ENCODE measurements at regions not wholly inside any gene's neighbourhood (a gene's known extent, or its start where the extent isn't known, plus 50 kb on each side); places are given as distances from the start of the nearest gene placed in this dataset.
"Not testable (repeated sequence)": the region's sequence is repeated elsewhere in the genome, so short reads cannot be mapped to it uniquely, and the experiment has no call there.

DNA sequence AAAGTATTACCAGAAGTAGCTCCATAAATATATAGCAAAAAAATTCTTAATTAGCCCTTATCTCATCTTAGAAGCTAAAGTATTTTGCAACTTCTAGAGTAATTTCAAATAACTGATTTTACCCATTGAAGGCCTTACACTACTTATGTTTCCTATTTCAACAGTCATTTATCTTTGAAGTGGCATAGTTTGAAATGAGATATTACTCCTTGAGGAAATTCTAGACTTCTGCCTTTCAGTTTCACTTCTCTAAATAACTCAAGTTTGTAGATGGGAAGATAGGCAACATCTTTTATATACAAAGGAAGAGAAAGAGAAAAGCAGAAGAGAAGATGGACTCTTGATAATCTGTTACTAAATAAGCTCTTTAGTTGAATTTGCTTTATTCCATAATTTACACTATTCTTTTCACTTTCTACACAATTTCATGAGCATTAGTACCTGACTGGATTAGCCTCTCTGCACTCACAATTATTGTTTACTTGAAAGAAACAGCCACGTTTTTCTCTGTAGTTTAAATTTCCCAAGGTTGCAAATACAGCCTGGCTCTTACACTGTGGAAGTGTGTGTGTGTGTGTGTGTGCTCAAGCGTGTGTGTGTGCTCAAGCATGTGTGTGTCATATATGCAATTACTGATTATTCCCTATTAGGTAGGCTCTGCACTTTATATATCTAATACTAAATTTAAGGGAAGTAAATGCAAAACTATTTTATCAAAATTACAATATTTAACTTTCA lies 60.6 kb upstream of the EMB start:
- no peak for DNase-seq (ENCODE audit: low spot score)

GRCh38 chr5:50513028-50513457 lies 72.0 kb upstream of the EMB start:
- not testable (repeated sequence) for DNase-seq (ENCODE audit: low spot score)

- not testable (repeated sequence) for DNase-seq (ENCODE audit: low spot score)
These were observed 80.0 kb upstream of the EMB start for GRCh38 chr5:50521060-50521459.

DNA sequence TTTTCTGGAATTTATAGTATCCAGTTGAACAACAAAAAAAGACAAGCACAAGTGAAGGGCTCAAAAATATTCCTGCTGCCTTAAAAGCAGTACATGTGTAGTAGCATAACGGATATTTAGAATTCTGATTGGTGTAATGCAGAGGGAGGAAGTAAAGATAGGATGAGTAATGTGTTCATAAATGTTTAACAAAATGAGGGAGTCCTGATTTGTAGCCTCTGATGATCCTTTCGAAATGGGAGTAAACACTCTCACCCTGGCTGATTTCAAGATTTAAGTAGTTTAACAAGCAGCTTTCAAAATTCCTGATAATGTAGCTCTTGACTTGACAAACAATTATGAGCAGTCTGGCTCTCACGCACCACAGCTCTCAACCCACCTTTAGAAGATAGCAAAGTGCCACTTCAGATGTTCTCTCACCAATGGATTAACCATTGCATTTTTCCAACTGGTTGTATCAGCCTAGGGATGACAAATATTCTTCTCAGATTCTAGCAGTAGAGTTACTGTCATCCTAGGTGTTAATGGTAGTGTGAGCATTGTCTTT lies 86.5 kb upstream of the EMB start:
- not testable (repeated sequence) for DNase-seq (ENCODE audit: low spot score)

- no peak for DNase-seq (ENCODE audit: low spot score)
These were observed 94.3 kb upstream of the EMB start for GRCh38 chr5:50535393-50535792.

GRCh38 chr5:50537534-50537933 lies 96.4 kb upstream of the EMB start:
- not testable (repeated sequence) for DNase-seq (ENCODE audit: low spot score)

GRCh38 chr5:50547303-50547702 lies 106.2 kb upstream of the EMB start:
- no peak for DNase-seq (ENCODE audit: low spot score)

DNA sequence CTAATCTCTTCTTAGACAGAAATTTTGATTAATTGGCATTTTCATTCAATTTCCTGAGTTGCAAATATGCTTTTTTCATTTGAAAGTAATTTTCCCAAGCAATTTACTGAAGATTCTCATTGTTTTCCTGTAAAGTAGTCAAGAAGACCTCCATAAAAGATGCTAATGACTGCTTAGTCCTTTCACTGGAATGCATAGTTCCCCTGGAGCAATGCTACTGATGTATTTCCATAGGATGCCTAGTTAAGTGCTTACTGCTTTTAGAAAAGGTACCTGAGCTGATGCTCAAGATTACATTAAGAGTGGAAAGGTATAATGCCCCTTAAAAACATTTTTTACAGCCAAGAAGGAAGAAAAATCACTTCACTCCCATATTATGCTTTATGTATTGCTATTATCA lies 109.2 kb upstream of the EMB start:
- DNase-seq (ENCODE audit: low spot score), result no peak

DNA sequence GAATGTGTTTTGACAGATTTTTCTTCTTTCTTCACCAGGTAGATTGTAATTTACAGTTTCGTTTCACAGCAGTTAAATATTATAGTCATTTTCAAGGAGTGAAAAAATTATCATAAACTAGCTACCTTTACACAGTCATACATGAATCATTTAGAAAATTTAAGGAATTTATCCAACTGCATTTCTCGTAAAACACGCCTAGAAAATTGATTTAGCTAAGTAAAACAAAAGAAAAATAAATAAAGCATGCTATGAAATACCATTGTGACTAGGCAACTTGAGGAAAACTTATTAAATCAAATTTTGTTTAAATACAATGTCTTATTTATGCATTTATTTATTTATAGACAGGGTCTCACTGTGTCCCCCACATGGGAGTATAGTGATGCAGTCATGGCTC lies 109.9 kb upstream of the EMB start:
- DNase-seq (ENCODE audit: low spot score), result no peak

GRCh38 chr5:50553560-50553984 lies 112.5 kb upstream of the EMB start:
- no peak for DNase-seq (ENCODE audit: low spot score)

DNA sequence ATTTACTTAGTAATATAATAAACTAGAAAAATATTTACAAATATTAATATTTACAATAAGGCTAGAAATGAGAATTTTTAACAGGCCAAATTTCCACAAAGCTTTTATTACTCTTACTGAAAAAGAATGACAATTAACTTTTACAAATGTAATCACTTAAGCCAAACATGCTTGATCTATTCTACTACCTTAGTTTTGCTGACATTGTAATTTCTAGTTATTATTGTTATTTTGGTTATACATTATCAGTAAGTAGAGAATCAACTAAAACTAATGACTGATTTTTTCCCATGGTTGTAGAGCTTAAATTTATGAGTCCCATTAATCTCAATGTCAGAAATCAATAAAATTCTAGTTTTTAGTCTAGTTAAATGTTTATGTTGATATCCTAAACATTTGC lies 107.8 kb upstream of the PARP8 start:
- not testable (repeated sequence) for DNase-seq (ENCODE audit: low spot score)

- no peak for DNase-seq (ENCODE audit: low spot score)
These were observed 106.5 kb upstream of the PARP8 start for GRCh38 chr5:50559955-50560354.

- no peak for DNase-seq (ENCODE audit: low spot score)
These were observed 103.7 kb upstream of the PARP8 start for GRCh38 chr5:50562694-50563093.

DNA sequence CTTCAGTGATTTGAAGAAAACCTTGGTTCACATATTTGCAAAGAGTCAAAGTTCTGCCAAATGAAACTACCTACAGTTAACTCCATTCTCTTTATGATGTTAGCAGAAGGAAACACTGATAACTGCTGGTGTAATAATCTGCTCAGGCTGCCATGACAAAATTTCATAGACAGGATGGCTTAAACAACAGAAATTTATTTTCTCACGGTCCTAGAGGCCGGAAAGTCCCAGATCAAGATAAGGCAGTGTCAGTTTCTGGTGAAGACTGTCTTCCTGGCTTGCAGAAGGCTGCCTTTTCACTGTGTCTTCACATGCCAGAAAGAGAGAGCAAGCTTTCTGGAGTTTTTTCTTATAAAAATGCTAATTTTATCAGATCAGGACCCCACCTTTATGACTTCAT lies 102.4 kb upstream of the PARP8 start:
- DNase-seq (ENCODE audit: low spot score), result no peak

DNA sequence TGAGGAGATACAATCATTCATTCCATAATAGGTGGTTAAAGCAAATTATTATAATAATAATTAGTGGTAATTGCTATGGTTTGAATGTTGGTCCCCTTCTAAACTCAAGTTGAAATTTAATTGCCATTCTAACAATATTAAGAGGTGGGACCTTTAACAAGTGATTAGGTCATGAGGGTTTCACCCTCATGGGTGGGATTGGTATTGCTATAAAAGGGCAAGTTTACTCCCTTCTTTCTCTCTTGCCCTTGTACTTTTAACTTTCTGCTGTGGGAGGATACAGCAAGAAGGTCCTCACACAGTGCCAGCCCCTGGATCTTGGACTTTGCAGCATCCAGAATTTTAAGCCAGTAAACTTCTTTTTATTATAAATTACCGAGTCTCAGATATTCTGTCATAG lies 101.9 kb upstream of the PARP8 start:
- DNase-seq (ENCODE audit: low spot score), result no peak

DNA sequence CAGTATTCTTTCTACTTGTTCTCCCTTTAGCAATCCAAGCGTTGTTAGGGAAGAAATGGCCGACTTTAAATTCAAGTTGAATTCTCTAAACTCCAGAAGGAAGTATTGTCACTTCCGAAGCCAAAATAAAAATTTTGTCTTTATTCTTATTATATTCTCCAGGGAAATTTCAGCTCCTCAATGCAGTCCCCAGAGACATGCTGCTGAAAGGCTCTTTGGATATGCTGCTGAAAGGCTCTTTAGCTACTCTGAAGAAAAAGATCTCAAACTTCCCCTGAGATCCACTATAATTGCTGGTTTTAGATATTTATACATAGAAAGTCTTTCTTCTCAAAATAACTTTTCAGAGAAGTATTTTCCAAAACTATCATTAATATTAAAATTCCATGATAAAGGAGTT lies 92.3 kb upstream of the PARP8 start:
- DNase-seq (ENCODE audit: low spot score), result no peak

- no peak for DNase-seq (ENCODE audit: low spot score)
These were observed 90.7 kb upstream of the PARP8 start for GRCh38 chr5:50575740-50576139.

- DNase-seq (ENCODE audit: low spot score), result no peak
These were observed 90.2 kb upstream of the PARP8 start for GRCh38 chr5:50576265-50576664.

DNA sequence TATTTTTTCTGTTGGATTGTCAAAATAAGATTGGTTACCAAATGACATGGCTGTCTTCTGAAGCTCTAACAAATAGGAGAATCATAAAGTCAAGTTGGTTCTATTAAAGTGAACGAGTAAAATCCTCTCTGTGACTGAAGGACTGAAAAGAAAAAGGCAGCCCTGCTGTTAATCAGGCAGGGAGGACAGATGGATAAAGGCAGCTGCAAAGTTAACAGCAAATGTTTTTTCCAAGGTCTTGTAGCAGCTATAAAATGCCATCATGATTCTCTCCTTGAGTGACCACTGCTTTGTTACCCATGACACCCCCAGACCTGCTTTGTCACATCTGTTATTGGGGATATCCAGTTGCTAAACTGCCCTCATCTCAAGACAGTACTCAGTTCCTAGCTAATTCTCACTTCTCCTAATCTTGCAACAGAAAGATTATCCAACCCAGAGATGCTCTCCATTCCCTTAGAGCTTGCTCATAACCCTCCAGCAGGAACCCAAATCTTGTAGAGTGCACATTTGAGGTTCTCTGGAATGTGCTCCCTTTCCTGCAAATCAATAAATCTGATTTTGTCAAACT lies 89.7 kb upstream of the PARP8 start:
- no peak for DNase-seq (ENCODE audit: low spot score)

GRCh38 chr5:50580506-50580905 lies 85.9 kb upstream of the PARP8 start:
- no peak for DNase-seq (ENCODE audit: low spot score)

GRCh38 chr5:50581845-50582244 lies 84.6 kb upstream of the PARP8 start:
- DNase-seq (ENCODE audit: low spot score), result not testable (repeated sequence)

DNA sequence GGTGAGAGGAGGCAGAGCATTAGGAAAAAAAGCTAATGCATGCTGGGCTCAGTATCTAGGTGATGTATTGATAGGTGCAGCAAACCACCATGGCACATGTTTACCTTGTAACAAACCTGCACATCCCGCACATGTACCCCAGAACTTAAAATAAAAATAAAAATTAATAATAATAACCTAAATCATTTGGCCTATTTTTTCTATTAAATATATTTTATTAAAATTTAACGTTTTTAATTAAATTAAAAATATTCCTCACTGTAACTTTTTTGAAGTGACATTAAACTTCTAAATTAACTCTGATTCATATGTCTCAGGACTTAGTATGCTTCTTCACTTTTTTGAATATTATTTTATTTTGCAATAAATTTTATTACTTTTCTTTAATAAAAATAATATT lies 83.7 kb upstream of the PARP8 start:
- no peak for DNase-seq (ENCODE audit: low spot score)

DNA sequence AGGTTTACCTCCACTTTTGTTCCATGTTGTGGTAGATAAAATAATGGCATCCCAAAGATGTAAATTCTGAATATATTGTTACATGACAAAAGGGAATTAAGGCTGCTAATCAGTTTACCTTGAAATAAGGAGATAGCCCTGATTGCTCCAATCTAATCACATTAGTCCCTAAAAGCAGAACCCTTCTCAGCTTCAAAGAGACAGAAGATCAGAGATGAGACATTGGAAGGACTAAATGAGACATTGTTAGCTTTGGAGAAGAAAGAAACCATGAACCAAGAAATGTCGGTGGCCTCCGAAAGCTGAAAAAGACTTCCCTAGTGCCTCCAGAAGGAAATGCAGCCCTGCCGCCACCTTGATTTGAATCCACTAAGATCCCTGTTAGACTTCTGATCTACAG lies 82.8 kb upstream of the PARP8 start:
- DNase-seq (ENCODE audit: low spot score), result no peak
